Cerebellar cortex (tissue), 1 donor: ENCODE measurements at regions not wholly inside any gene's neighbourhood (a gene's known extent, or its start where the extent isn't known, plus 50 kb on each side); places are given as distances from the start of the nearest gene placed in this dataset.
"Not testable (repeated sequence)": the region's sequence is repeated elsewhere in the genome, so short reads cannot be mapped to it uniquely, and the experiment has no call there.

Experiments
- DNase-seq: peaks from one replicate; pipeline ENCODE4 v3.0.0-alpha.2; 2015; ENCODE audit warnings: low spot score

DNA sequence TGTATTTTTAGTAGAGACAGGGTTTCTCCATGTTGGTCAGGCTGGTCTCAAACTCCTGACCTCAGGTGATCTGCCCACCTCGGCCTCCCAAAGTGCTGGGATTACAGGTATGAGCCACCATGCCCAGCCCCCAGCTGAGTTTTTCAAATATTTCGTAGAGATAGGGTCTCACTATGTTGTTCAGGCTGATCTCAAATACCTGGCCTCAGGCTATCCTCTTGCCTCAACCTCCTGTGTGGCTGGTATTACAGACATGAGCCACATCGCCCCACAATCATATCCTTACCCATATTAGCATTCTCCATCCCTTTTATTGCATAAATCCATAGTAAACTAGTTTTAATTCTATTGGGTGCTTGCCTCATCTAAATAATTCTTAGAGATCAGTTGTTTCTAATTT lies 157.6 kb upstream of the HEY2 start:
- not testable (repeated sequence) for DNase-seq

GRCh38 chr6:125593746-125594145 lies 155.7 kb upstream of the HEY2 start:
- DNase-seq, result no peak

GRCh38 chr6:125596020-125596419 lies 153.4 kb upstream of the HEY2 start:
- no peak for DNase-seq

- no peak for DNase-seq
Measured at GRCh38 chr6:125597411-125598253, 151.8 kb upstream of the HEY2 start.

- no peak for DNase-seq
Measured at GRCh38 chr6:125598422-125598821, 151.0 kb upstream of the HEY2 start.

- no peak for DNase-seq
Measured at GRCh38 chr6:125604257-125604656, 145.2 kb upstream of the HEY2 start.

DNA sequence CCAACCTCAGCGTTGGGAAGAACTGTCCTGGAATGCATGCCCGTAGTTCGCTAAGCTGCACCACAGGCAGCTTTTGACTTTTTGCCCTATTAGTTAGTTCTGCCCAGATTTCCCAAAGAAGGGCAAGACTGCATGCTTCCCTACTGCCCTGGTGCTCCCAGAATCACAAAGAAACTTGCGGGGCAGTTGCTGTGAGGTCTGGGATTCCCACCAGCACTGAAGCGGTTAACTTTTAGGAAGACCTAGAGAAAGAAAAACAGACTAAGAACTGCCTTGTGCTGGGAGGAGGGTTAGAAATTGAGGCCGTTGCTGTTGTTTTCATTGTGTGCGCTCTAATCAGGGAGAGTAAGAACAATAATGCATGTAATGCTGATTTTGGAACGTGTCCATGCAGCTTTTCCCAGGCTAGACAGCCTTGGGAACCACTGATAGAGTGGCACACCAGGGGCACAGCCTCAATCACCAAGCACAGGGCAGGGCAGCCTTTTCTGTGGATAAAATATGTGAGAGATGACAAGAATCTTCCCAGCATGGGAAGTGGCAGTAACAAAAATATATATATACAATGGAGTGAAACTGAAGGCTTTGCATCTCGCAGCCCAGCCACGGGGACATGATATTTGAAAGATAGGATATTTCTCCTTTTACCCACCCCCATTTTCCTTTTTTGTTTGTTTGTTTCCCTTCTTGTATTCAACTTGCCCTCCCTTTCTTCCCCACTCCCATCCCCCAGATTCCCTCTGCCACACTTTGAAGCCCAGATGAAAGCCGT lies 137.7 kb upstream of the HEY2 start:
- no peak for DNase-seq

DNA sequence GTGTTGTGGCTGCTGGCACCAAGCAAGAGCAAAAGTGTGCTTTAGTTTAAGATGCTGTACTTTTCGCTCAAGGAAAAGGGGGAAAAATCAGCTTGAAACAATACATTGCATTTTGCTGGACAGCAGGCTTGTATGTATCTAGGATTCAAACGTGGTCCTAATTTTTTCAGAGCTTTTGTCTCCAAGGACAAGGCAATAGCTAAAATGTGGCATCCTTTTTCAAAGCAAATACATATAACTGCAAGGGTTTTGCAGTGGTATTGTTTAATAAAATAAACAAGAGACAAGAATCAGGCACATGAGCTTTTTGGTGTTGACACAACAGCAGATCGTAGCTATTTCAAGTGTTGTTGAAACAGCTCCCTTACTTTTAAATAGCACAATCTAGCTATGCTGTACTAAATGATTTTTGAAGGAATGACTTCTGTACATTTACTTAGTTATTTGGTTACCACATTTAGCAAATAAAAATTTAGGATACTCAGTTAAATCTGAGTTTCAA lies 137.0 kb upstream of the HEY2 start:
- DNase-seq, result no peak

- no peak for DNase-seq
Measured at GRCh38 chr6:125618629-125619028, 130.8 kb upstream of the HEY2 start.

GRCh38 chr6:125623085-125623484 lies 126.3 kb upstream of the HEY2 start:
- DNase-seq, result no peak

- DNase-seq, result peak; percentile 58
Measured at GRCh38 chr6:125631165-125631564, 118.3 kb upstream of the HEY2 start.

DNA sequence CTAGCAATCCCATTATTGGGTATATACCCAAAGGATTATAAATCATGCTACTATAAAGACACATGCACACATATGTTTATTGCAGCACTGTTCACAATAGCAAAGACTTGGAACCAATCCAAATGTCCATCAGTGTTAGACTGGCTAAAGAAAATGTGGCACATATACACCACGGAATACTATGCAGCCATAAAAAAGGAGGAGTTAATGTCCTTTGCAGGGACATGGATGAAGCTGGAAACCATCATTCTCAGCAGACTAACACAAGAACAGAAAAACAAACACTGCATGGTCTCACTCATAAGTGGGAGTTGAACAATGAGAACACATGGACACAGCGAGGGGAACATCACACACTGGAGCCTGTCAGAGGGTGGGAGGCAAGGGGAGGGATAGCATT lies 113.4 kb upstream of the HEY2 start:
- not testable (repeated sequence) for DNase-seq

DNA sequence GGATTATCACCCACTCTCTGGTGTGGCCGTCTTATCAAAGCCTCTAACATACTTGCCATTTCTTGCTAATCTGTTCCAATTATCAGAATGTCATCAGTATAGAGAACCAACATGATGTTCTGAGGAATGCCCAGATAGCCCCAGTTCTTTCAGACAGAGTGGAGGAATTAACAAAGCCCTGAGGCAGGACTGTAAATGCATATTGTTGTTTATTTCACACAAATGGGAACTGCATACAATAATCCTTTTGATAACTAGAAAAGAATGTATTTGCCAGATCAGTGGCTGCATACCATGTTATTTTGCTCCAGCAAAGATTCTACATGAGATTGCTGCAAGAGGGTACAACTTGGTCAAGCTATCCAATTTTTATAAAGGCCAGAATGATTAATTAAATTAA lies 112.8 kb upstream of the HEY2 start:
- DNase-seq, result no peak

DNA sequence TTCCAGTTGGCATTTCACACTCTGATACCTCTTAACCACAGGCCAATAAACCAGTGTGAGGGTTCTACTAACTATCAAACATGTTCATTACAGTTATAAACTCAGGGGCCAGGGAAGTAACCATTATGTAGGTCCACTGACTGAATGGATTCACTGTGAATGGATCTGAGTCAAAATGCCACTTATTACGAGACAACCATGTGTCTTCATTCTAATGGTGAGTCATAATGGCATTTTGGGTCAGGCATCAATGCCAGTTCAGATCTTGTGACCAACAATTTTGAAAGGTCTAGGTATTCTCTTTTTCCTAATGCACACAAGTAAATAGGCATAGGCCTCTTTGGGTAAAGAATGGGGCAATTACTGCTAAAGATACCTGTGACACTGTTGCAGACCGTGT lies 112.2 kb upstream of the HEY2 start:
- DNase-seq, result no peak

DNA sequence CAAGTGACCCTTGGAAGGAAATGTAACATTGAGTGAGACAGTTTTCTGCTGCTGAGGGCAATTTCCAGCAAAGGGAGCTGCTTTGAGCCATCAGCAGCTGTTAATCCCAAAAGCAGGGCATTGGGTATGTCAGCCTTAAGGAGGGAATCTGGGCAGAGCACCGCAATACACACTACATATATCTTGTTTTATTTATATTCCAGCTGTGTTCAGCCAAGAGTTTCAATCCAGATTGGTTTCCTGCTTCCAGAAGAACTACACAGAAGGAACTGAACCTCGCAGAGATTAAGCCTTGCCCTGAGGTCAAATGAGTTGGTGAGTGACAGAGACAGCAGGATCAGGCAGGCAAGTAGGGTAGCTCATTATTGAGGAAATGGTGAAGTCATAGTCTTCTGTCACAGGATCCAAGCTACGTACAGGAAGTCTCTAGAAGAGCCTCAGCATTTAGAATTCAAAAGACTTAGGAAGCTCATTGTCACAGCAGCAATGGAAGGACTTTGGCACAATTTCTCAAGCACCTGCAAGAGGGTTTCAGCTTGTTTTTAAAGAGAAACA lies 109.9 kb upstream of the HEY2 start:
- no peak for DNase-seq

DNA sequence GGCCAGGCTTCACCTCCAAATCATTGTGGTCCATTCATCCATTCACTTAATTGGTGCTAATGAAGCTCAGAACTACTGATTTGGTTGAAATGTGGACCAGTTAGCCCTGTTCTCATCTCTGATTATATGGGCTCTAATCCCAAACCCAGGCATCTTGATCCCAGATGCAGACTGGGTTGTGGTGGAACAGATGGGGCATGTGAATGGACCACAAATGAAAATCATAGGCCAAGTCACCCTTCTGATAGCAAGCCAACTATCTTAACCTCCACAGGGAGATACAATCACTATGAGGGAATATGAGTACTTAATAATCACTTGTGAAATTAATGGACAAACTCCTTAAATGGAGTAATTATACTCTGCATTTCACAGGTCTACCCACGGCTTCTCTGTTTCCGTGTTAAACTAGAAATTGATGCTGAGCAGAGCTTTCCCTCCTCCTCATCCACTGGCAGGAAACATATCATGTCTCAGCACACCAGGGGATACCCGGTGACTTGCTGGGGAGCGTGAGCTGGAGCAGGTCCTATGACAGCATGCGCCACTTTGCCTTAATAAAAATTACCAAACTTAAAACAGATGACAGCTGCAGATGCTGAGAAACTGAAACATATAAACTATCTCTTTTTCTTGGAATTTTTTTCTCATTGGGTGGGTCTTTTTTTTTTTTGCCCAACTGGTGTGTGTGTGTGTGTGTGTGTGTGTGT lies 108.8 kb upstream of the HEY2 start:
- no peak for DNase-seq

- not testable (repeated sequence) for DNase-seq
Measured at GRCh38 chr6:125643967-125644661, 105.3 kb upstream of the HEY2 start.

DNA sequence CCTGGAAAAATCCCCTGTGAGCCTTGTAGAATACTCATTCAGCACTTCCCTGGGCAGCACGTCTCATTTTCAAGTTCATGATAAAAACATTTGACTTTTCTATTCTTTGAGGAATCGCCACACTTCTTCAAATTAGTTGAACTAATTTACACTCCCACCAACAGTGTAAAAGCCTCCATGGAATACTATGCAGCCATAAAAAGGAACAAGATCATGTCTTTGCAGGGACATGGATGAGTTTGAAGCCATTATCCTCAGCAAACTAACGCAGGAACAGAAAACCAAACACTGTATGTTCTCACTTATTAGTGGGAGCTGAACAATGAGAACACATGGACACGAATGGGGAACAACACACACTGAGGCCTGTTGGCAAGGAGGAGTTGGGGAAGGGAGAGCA lies 102.0 kb upstream of the HEY2 start:
- DNase-seq, result no peak

- DNase-seq, result not testable (repeated sequence)
Measured at GRCh38 chr6:125653752-125654151, 95.7 kb upstream of the HEY2 start.

GRCh38 chr6:125655511-125655910 lies 93.9 kb upstream of the HEY2 start:
- no peak for DNase-seq

DNA sequence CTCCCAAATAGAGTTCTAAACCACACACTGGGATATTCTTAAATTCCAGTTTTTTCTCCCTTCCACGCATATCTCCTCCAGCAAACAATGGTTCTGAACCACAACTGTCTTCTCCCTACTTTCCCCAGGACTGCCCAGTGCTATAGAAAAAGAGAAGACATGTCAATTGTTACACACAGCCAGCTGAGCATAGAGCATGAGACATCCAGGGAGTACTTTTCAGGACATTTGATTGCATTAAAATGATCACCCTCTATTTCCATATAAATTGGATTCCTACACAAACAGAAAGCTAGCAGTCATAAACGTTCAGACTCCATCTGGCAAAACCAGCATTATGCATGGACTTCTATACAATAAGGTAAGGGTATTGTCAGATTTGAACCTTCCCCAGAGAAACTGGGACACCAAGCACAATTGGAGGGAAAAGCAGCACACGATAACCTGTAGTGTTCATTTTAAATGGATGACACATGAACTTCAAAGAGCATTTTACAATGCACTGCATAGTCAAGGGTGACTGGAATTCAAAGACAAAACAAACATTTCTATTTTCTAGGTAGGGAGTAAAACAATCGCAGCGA lies 93.1 kb upstream of the HEY2 start:
- no peak for DNase-seq
